ENCODE measurements at regions not wholly inside any gene's neighbourhood (a gene's known extent, or its start where the extent isn't known, plus 50 kb on each side); places are given as distances from the start of the nearest gene placed in this dataset.

DNA sequence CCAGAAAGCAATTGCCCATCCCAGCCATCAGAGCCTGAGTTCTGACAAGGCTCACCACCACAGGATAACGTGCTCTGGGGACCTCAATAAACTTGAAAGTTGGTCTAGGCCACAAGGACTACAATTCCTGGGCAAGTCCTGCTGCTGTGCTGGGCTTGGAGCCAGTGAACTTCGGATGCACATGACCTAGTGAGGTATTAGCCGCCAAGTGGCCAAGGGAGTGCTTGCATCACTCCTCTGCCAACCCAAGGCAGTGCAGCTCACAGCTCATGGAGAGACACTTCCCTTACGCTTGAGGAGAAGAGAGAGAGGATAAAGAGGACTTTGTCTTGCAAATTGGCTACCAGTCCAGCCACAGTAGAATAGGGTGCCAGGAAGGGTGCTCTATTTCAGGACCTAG is 219.6 kb downstream of the MBD2 start:
- TF ChIP-seq, protein P1, sequence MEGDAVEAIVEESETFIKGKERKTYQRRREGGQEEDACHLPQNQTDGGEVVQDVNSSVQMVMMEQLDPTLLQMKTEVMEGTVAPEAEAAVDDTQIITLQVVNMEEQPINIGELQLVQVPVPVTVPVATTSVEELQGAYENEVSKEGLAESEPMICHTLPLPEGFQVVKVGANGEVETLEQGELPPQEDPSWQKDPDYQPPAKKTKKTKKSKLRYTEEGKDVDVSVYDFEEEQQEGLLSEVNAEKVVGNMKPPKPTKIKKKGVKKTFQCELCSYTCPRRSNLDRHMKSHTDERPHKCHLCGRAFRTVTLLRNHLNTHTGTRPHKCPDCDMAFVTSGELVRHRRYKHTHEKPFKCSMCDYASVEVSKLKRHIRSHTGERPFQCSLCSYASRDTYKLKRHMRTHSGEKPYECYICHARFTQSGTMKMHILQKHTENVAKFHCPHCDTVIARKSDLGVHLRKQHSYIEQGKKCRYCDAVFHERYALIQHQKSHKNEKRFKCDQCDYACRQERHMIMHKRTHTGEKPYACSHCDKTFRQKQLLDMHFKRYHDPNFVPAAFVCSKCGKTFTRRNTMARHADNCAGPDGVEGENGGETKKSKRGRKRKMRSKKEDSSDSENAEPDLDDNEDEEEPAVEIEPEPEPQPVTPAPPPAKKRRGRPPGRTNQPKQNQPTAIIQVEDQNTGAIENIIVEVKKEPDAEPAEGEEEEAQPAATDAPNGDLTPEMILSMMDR (IDR thresholded peaks at IDR 0.05; ENCODE audit: low read depth, low read length), result no peak
- TF ChIP-seq EZH2phosphoT487 (IDR thresholded peaks at IDR 0.05; ENCODE audit: low read depth), result no peak
